ENCODE measurements at regions not wholly inside any gene's neighbourhood (a gene's known extent, or its start where the extent isn't known, plus 50 kb on each side); places are given as distances from the start of the nearest gene placed in this dataset.

- Mint-ChIP-seq H3K4me1 (ENCODE audit: unreplicated experiment) (peaks cover 2% of the 10 kb centered on the region), H3K36me3 (ENCODE audit: unreplicated experiment) (no peaks in the 10 kb centered on the region), H3K9me3 (ENCODE audit: unreplicated experiment) (no peaks in the 10 kb centered on the region), H3K27ac (ENCODE audit: unreplicated experiment) (no peak overlapping the region), H3K4me3 (ENCODE audit: unreplicated experiment) (no peak overlapping the region), H3K27me3 (ENCODE audit: unreplicated experiment) (peaks cover 2% of the 10 kb centered on the region)
- TF ChIP-seq CTCF (IDR thresholded peaks at IDR 0.05): no peak
- no peak for DNase-seq (ENCODE audit: extremely low spot score, unreplicated experiment)
Observed at GRCh38 chrX:34576864-34577263, 80.2 kb downstream of the TMEM47 start.

GRCh38 chrX:34565981-34566380, 91.1 kb downstream of the TMEM47 start:
- Mint-ChIP-seq H3K4me1 (ENCODE audit: unreplicated experiment) (no peaks in the 10 kb centered on the region), H3K27me3 (ENCODE audit: unreplicated experiment) (no peaks in the 10 kb centered on the region), H3K9me3 (ENCODE audit: unreplicated experiment) (peaks cover 21% of the 10 kb centered on the region), H3K36me3 (ENCODE audit: unreplicated experiment) (no peaks in the 10 kb centered on the region), H3K4me3 (ENCODE audit: unreplicated experiment) (no peak overlapping the region), H3K27ac (ENCODE audit: unreplicated experiment) (no peak overlapping the region)
- no peak for TF ChIP-seq CTCF (IDR thresholded peaks at IDR 0.05)
- DNase-seq (ENCODE audit: extremely low spot score, unreplicated experiment): no peak

GRCh38 chrX:34563804-34564203, 93.3 kb downstream of the TMEM47 start:
- H3K27ac Mint-ChIP-seq (ENCODE audit: unreplicated experiment): no peak overlapping the region
- no peaks in the 10 kb centered on the region for H3K4me1 Mint-ChIP-seq (ENCODE audit: unreplicated experiment)
- no peaks in the 10 kb centered on the region for H3K36me3 Mint-ChIP-seq (ENCODE audit: unreplicated experiment)
- peaks cover 14% of the 10 kb centered on the region for H3K9me3 Mint-ChIP-seq (ENCODE audit: unreplicated experiment)
- no peak for TF ChIP-seq CTCF (IDR thresholded peaks at IDR 0.05)
- H3K4me3 Mint-ChIP-seq (ENCODE audit: unreplicated experiment): no peak overlapping the region
- no peaks in the 10 kb centered on the region for H3K27me3 Mint-ChIP-seq (ENCODE audit: unreplicated experiment)
- DNase-seq (ENCODE audit: extremely low spot score, unreplicated experiment): no peak

- no peaks in the 10 kb centered on the region for H3K36me3 Mint-ChIP-seq (ENCODE audit: unreplicated experiment)
- H3K4me1 Mint-ChIP-seq (ENCODE audit: unreplicated experiment): no peaks in the 10 kb centered on the region
- no peak for DNase-seq (ENCODE audit: extremely low spot score, unreplicated experiment)
- H3K27me3 Mint-ChIP-seq (ENCODE audit: unreplicated experiment): no peaks in the 10 kb centered on the region
- no peak for TF ChIP-seq CTCF (IDR thresholded peaks at IDR 0.05)
- no peak overlapping the region for H3K4me3 Mint-ChIP-seq (ENCODE audit: unreplicated experiment)
- no peak overlapping the region for H3K27ac Mint-ChIP-seq (ENCODE audit: unreplicated experiment)
- peaks cover 12% of the 10 kb centered on the region for H3K9me3 Mint-ChIP-seq (ENCODE audit: unreplicated experiment)
Observed at GRCh38 chrX:34563061-34563460, 94.0 kb downstream of the TMEM47 start.

GRCh38 chrX:34562006-34562405, 95.1 kb downstream of the TMEM47 start:
- no peaks in the 10 kb centered on the region for H3K27me3 Mint-ChIP-seq (ENCODE audit: unreplicated experiment)
- TF ChIP-seq CTCF (IDR thresholded peaks at IDR 0.05): no peak
- no peak overlapping the region for H3K4me3 Mint-ChIP-seq (ENCODE audit: unreplicated experiment)
- H3K36me3 Mint-ChIP-seq (ENCODE audit: unreplicated experiment): no peaks in the 10 kb centered on the region
- no peak for DNase-seq (ENCODE audit: extremely low spot score, unreplicated experiment)
- no peak overlapping the region for H3K27ac Mint-ChIP-seq (ENCODE audit: unreplicated experiment)
- H3K4me1 Mint-ChIP-seq (ENCODE audit: unreplicated experiment): no peaks in the 10 kb centered on the region
- H3K9me3 Mint-ChIP-seq (ENCODE audit: unreplicated experiment): peaks cover 8% of the 10 kb centered on the region
